HS-5 (cell line): ENCODE measurements at regions not wholly inside any gene's neighbourhood (a gene's known extent, or its start where the extent isn't known, plus 50 kb on each side); places are given as distances from the start of the nearest gene placed in this dataset.
"Not testable (repeated sequence)": the region's sequence is repeated elsewhere in the genome, so short reads cannot be mapped to it uniquely, and the experiment has no call there.

Source experiments
- DNase-seq: peaks from one replicate; pipeline ENCODE4 v3.0.0-alpha.2; 2012; ENCODE audit warnings: low read depth

DNA sequence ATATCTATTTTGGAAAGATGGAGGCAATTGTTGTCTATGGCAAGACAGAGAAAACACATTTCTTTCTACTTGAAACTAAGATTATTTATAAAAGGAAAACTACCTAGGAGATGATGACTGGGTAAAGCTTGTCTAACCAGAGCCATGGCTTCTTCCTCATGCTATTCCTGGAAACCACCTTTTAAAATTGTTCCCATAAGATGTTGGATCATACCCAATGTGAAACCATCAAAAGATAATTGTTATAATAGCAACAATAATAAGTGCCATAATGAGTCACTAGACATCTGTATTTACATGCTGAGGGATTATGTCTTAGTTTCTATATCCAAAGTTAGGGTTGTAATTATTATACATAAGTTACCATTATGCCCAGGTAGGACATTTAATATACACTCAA, 428.4 kb downstream of the KCNJ2 start:
- DNase-seq: no peak

DNA sequence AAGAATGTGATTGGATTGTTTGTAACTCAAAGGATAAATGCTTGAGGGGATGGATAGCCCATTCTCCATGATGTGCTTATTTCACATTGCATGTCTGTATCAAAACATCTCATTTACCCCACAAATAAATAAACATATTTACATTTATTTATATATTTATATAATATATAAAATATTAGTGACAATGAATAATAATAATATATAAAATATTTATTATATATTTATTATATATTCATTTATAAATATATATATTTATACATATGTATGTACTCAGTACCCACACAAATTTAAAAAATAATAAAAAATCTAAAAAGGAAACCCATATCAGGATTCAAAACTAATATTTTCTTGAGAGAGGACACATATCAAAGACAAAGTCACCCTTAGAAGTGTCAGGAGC, 429.9 kb downstream of the KCNJ2 start:
- DNase-seq: no peak

DNA sequence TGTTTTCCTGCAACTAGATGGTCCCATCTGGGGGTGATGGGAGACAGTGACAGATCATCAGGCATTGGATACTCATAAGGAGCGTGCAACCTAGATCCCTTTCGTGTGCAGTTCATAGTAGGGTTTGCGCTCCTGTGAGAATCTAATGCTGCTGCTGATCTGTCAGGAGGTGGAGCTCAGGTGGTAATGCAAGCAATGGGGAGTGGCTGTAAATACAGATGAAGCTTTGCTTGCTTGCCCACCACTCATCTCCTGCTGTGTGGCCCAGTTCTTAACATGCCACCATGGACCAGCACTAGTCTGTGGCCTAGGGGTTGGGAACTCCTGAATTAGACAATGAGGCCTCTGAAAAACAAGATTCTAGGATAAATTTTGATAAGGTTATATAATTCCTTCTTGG, 430.6 kb downstream of the KCNJ2 start:
- DNase-seq: not testable (repeated sequence)

DNA sequence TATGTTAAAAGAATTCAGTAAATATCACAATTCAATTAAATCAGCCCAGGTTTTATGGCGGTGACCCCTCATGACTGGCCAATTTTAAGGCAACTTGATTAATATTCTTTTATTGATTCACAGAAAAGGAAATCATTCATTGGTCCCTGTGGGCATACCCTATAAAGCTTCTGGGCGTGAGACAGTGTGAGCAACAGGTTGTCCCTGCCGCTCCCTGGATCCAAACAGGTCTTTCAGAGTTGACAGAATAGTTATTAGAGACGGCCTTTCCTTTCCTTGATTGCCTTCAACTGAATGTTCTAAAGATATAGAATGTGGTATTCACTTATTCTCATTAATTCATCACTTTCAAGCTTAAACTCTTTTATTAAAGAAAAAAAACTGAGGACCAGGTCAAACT, 433.9 kb downstream of the KCNJ2 start:
- DNase-seq: no peak

DNA sequence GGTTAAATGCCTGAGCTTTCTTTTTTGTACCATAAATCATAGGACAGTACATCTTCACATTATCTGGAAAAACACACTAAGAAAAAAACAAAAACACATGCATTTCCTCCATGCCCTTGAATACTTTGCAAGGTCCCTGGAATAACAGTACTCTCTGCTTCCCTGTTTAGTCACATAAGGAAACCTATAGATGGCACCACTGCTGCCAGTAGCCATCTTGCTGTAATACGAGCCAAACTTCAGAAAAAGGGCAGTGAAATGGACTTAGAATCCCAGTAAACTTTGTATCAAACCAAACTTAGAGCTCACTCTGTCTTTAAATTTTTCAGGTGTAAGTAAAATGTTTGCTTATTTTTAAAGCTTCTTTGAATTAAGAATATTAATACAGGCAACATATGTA, 435.5 kb downstream of the KCNJ2 start:
- DNase-seq: no peak

DNA sequence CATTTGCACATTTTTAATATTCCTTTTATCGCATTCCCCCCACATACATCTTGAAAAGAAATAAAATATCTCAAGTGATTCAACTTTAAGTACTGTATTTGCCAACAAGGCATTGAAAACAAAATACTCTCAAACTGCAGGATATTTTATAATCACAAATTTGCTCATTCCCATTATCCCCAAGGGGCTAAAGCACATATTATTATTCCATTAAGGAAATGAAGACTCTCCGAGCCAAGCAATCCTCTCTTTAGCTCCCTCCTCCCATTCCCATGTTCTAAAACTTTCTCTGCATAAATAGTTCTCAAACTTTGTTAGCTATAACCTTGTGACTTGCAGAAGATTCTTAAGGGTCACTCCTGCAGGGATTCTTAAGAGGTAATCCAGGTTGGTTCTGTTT, 436.8 kb downstream of the KCNJ2 start:
- no peak for DNase-seq

DNA sequence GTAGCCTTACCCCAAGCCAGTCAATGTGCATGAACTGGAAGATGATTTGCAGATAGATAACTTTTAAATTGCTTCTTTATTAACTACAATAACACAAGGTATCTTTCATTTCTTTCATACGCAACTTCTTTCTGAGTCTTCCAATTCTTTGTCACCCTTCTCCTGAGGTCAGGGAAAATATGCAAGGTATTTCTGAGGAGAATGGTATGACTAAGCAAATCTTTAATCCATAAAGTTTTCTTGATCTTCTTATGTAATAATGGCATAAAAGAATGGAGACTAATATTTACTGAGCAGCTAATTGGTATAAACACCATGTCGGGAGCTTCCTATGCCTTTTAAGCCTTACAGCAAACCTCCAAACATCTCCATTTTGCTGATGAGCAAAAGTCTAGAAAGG, 438.9 kb downstream of the KCNJ2 start:
- no peak for DNase-seq

DNA sequence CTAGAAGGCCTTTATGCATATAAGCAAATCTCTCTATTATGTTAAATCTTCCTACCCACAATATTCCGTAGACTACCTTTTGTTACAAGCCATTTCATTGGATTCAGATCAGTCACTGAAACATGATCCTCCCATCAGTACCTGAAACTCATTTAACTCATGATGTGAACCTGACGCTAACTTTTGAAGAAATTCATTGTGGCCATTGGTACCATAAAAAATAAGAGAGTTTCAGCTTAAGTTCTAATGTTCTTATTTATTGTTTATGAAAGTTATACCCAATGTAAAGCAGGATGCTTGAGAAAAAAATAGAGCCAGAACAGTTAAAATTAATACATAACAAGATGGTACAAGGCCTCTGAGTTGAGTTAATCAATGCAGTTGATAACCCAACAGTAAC, 439.6 kb downstream of the KCNJ2 start:
- no peak for DNase-seq

DNA sequence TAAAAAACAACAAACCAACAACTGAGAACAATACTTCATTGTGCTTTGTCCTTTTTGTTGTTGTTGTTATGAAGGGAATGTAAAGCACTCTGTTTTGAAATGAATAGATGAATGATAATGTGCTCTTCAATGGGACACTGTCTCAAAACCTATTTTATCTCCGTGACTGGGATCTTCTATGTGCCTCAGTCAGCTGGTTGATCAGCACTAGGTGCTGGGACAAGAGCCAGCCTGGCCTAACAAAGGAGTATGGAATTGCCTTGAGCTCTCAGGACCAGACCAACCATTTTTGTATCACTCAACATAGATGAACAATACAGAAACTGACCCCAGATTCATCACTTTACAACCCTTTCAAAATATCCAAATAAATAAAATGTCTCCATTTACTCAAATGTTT, 440.2 kb downstream of the KCNJ2 start:
- no peak for DNase-seq

DNA sequence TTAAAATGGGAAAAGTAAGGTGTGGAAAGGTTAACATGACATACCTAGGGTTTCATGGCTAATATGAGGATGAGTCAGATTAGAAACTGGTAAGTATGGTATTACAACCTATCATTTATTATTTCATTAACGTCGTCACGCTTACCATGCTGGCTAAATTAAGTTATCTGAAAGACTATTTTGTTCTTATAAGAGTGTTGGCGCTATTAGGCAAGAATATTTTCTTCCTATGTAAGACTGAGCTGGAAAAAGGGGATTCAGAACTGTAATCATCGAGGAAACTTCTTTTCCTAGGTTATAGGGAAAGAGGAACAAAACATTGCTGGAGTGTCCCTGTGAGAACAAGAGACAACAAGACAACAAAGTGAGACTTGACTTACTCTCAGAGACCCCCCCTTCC, 440.8 kb downstream of the KCNJ2 start:
- no peak for DNase-seq

DNA sequence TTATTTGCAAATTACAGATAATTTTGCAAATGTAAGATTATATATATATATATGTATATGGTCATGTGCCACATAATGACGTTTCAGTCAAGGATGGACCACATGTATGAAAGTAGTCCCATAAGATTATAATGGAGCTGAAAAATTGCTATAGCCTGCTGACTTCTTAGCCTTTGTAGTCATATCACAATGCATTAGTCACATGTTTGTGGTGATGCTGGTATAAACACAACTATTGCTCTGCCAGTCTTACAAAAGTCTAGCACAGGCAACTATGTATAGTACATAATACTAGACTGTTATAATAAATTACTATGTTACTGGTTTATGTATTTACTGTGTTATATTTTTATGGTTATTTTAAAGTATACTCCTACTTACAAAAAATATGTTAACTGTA, 444.3 kb downstream of the KCNJ2 start:
- DNase-seq: no peak

DNA sequence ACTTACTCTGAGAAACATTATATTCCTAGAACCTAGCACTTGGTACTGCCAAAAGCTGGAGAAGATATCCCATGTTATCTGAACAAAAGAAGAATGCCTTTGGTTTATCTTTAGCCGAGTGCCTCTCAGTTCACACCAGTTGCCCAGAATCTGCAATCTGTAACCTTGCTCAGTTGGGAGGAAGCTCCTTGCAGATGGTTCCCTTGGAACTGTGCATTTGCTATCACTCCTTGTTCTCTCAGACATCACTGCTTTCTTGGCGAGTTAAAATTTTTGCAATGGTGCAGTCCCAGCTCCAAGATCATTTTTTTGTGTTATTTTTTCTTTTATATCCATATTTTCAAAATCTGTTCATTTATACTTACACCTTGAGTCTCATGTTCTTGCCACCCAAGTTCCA, 446.5 kb downstream of the KCNJ2 start:
- no peak for DNase-seq

DNA sequence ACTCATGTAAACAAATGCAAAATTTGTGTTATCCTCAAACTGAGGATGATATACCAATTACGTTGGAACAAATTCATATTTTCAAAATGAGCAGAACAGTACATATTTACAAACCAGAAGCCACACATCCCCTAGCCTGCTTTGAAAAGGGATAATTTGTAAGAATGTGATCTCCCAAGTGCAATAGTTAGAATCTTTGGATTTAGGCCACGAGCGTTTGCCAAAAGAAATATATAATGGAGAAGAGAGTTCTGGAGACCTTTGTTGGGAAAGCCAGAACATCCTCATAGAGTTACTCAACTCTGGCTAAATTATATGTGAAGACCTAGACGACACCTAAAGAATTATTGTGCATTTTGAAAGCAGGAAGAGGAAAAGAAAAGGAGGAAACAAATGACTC, 449.3 kb downstream of the KCNJ2 start:
- DNase-seq: no peak

DNA sequence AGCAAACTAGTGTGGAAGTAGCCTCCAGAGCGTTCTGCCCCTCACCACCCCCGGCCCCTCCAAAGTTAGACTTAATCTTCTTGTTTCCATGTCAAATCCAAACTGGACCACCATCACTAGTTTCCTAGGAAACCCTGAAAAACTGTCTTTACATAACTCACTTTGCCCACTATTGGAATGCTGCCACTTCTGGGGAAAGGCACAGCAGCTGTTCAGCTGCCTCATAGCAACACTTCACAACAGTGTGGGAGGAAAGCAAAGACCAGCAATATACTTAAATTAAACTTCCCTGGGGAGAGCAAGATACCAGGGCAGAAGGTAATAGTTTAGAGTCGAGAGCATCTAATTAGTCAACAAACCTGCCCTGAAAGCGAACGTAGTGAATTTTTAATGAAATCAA, 452.2 kb downstream of the KCNJ2 start:
- no peak for DNase-seq

DNA sequence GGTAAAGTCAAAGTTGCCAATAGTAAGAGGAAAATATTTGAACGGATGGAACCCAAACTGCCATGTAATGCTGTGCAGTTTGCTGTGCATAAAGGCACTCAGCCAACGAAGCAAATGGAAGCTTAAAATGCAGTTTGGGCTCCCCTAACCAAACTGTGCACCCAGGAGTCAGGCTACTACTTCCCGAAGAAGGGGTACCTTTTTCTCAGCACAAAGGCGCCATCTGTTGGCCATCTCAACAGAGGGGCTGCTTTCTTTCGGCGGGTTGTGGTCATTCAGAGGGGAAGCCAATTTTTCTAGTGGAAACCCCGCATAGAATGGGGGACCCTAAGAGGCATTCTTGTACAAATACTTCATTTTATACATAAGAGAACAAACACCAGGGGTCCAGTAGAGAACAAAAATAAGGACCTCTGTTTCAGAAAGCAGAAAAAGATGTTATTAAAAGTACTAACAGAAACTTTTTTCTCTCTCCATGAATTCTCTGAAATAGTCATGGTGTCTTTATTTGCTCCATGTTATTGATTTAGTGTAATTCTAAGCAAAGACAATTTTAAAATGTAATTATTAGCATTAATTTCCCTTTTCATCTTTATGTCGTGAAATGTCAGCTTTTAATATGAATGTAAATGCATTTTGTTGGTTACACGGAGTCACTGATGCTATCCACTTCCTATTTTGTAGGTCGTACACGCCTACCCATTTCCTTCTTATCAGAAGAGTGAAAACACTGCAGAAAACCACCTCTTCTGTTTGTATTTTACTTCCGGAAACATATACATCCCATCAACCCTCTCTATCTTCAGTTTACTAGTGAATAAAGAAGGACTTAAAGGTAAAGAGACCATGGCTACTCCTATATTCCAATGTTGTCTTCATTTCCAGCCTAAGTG, 453.3 kb downstream of the KCNJ2 start:
- no peak for DNase-seq

DNA sequence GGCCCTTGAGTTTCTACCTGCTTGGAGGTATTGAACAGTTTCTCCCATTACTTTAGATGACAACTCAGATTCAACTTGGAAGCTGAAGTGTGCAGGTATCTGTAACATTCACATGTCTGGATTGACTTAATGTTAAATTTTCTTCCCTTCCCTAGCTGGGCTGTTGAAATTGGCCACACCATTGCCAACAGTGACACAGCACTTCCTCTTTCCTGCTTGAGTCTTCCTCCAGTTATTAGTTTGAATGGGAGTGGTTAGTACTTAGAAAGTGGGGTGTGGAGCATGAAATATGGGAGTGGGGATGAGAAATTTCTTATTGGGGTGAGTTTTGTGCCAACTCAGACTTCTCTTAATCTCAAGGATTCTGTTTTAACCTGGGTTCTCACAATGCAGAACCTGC, 454.9 kb downstream of the KCNJ2 start:
- DNase-seq: no peak

DNA sequence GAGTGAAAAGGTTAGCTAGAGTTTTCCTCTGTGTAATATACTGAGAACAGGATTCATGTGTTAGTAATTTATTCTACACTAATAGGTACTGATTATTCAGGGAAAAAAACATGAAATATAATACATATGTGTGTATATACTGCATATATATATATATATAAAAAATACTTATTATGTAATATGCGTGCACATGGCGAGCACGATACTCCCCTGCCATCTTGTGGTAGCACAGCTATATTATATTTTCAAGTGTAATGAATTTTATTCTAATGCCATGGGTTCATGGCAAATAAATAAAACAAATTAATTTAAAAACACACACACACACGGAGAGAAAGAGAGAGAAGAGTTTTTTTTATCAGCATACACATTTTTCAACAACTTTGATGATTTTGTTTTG, 460.6 kb downstream of the KCNJ2 start:
- DNase-seq: no peak

DNA sequence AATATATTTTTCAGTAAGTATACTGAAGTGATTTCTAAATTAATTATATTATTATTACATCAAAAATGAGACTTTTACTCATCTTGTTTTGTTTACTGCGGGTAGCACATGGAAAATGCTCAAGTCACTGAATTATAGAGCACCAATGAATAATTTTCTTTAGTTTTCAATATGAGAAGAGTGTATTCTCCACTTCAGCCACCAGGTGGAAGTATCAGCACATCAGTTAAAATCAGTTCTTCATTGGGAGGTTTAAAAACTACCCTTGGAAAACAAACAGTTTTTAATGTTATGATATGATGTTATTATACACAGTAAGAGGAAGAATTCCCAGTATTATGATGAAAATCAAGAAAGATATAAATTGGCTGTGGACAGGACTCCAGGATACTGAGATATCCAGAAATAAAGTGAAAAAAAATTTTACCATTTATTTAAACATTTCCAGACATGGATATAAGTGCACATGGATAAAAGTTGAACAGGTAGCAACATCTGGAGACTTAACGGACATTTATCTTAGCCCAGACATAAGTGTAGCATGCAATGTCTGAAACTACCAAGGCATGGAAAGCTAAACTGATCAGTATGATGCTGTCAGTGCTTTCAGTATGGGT, 467.3 kb downstream of the KCNJ2 start:
- peak; percentile 18 for DNase-seq

DNA sequence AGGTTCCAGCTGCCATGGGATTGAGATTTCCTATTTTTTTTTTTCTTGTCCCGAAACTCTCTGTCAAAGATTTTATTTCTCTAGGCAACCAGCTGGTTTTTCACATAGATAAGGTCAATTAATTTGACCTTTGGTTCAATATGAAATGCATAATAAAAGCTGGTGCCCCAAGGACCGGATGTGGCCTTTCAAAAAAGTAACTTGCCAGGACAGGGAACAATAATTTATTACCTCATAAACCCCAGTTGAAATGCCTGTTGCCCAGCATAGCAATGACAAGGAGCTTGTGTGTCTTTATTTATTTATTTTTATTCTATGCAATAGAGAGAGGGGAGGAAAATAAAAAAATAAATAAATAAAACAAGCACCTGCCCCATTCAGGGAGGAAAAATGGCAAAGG, 472.7 kb downstream of the KCNJ2 start:
- no peak for DNase-seq

DNA sequence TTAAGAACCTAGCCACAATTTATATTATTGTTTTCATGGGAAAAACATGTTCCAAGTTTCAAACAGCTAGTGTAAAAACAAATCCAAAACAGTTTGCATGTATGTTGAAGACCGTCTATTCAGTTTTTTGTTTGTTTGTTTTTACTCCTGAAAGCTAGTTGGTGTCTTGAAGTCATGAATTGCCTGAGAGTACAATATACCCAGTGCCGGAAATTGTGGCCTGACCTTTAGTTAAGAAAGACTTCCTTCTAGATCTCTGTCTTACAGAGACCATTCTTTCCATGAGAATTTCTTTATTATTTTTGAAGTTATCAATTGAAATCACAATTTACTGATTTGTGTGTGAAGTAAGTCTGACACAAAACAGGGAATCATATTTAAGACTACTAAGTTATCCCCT, 474.8 kb downstream of the KCNJ2 start:
- DNase-seq: no peak

DNA sequence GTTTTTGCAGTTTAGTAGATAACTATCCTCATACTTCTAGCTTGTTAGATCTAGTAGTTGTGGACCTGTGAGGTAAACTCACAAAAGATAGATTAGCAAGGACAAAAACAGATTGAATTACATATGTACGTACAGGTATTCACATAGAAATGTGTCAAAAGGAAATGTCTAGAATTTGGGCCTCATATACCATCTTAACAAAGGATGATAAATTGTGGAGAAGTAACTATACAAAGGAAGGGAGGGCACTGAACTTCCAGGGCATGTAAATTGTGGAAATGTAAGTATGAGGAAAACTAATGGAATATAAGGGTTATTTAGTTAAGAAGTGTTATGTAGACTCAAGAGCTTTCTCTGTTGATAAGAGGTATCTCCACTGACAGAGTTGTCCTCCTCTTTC, 477.3 kb downstream of the KCNJ2 start:
- DNase-seq: no peak

DNA sequence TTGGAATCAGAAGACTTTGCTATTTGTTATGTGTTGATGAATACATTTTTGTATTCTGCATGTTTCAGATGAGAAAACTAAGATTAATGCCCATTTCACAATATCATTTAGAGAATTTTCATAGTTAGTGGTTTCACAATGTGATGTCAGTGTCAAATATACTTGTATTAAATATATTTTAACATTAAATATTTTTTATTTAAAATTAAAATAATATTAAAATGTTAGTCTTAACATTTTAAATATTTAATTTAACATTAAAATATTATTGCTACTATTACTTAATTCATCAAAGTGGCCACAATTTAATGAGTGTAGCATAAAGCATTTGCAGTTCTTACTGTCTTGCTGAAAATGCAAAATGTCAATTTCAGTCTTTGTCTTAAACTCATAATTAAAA, 478.8 kb downstream of the KCNJ2 start:
- DNase-seq: no peak

DNA sequence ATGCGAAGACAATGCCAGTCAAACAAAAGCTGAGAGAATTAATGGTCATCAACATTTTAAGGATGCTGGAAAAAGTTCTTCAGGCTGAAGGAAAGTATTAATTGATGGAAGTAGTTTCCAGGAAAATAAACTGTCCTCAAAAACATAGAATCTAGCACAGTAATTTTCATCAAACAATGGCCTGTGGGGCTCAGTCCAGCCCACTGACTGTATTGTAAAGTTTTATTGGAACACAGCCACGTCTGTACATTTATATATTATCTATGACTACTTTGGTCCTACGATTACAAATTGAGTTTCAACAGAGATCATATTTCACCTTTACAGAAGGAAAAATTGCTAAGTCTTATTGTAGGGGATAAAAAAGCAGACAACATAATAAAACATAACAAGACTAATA, 484.5 kb downstream of the KCNJ2 start:
- DNase-seq: no peak

DNA sequence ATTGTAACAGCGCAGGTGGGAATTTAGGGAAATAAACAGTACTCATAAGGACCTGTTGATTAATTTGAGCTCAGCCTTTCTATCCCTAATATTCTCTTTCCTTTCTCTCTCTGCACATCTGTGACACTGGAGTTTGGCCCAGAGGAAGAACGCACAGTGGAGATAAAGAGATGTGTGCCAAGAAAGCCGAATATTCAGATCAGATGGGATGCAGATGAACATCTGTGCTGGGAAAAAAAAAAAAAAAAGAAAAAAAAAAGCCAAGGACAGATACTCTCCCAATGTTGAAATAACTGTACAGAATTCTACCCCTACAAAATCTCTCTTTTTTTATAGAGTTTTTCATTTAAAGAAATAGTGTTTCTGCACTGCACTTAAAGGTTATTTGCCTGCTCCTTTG, 485.4 kb downstream of the KCNJ2 start:
- no peak for DNase-seq
